D721Med (cell line): ENCODE measurements at regions not wholly inside any gene's neighbourhood (a gene's known extent, or its start where the extent isn't known, plus 50 kb on each side); places are given as distances from the start of the nearest gene placed in this dataset.

ENCODE experiments used
- DNase-seq: peaks from one replicate; pipeline ENCODE4 v3.0.0; 2011; ENCODE audit warnings: low spot score; ENCODE audit not compliant: insufficient read length
- FAIRE-seq: peaks from 2 replicates; lab custom pipeline; 2011; peaks lifted over from hg19 to GRCh38; lab: Jason Lieb, UNC
- TF ChIP-seq, protein P1 (sequence below): IDR thresholded peaks from 2 replicates; pipeline ENCODE4 v1.5.1; 2012; ENCODE audit warnings: mild to moderate bottlenecking, control low read depth; ENCODE audit not compliant: insufficient read depth; ENCODE audit errors: missing control alignments

DNA sequence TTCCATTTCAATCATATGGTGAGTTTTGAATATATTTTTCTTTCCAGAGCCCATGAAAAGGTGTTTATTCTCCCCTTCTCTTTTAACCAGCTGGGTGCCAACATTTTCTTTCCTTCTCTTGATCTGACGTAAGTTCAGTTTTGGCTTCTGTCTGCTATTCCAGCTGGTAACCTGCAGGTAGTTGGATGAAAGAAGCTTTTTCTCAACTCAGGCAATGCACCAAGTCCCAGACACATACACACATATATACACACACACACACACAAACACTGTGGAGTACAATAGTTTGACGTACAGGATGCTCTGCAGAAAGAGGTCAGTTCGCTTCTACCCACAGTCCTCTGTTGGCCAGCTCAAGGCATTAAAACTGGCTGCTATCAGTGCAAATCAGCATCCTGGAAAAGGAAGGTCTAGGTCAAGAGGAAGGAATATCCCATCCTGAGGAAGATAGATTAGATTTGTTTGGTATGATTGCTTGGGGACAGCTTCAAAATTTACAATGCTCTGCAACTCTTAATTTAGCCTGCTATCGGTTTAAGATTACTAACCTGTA lies 214.3 kb upstream of the SEMA6A start:
- DNase-seq (no peak), FAIRE-seq (no peak)
- TF ChIP-seq, protein P1, sequence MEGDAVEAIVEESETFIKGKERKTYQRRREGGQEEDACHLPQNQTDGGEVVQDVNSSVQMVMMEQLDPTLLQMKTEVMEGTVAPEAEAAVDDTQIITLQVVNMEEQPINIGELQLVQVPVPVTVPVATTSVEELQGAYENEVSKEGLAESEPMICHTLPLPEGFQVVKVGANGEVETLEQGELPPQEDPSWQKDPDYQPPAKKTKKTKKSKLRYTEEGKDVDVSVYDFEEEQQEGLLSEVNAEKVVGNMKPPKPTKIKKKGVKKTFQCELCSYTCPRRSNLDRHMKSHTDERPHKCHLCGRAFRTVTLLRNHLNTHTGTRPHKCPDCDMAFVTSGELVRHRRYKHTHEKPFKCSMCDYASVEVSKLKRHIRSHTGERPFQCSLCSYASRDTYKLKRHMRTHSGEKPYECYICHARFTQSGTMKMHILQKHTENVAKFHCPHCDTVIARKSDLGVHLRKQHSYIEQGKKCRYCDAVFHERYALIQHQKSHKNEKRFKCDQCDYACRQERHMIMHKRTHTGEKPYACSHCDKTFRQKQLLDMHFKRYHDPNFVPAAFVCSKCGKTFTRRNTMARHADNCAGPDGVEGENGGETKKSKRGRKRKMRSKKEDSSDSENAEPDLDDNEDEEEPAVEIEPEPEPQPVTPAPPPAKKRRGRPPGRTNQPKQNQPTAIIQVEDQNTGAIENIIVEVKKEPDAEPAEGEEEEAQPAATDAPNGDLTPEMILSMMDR, result no peak

DNA sequence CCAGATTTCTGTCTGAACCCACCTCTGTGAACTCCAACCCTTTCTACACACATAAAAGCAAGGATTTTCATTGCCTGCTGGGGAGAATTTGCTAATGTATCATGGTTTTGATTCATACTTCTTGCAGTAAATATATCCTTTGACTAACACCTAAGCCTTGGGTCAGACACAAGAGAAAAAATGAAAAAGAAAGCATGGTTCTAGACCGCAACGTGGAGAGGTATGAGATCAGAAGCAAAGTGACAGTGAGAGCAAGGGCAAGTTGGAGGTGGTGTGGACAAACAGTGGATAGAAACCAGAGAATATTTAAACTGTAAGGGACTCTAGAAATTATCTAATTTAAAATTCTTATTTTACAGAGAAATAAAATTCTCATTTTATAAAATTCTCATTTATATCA lies 212.9 kb upstream of the SEMA6A start:
- TF ChIP-seq, protein P1, result no peak
- no peak for FAIRE-seq
- no peak for DNase-seq

DNA sequence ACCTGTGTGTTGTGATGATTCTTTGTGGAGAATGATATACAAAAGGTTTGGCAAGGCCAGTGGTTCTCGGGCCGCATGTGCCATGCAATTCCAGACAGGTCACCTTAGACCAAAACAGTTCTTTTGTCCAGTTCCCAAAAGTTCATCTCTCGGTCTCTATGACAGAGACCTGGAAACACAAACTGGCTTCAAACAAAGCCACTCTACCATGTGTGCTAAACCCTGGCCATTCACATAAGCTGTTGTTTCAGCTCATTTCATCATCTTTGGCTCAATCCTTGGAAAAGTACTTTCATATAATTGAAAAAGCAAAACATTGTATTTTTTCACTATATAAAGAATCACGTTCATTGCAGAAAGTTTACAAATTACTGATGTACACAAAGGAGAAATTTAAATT lies 210.5 kb upstream of the SEMA6A start:
- FAIRE-seq, result no peak
- TF ChIP-seq, protein P1, result no peak
- DNase-seq, result no peak

DNA sequence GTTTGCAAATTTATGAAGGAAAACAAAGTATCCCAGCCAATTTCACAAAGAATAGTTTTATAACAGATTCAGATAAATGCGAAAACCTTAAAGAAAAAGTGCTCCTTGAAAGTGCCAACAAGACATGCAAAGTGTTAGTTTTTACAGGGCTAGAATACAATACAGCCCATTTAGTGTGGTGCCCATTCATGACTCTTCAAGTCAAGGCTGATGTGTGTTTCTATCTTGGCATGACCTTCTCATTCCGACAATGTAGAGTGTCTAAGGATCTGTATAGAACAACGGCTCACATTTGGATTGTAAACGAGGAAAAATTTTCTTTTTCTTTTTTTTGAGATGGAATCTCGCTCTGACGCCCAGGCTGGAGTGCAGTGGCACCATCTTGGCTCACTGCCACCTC lies 205.2 kb upstream of the SEMA6A start:
- DNase-seq (no peak), FAIRE-seq (no peak)
- TF ChIP-seq, protein P1, result no peak

DNA sequence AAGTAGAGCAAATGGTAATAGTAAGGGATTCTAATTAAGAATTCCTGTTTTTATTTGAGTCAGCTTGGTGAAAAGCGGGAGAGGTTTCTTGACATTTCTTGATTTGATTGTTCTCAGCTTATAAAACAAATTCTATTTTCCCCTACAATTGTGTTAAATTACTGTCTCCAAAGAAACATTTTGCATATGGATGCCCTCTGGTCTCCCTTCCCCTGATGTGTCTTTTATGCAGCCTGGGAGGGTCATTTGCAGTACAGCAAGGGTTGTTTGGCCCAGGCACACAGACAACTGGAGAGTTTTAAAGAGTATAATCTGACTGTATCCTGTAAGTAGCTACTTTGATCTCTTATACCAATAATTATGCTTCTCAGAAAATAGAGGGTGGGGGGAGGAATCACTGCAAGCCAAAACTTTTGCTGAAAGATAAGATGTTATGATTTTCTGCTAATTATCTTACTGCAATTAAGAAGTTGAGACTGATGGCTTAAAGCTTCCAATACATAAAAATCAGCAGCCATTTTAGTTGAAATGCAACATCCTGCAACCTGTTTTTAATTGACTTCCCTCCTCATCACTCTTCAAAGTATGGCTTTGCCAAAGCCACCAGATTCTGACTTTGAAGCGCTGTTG lies 204.1 kb upstream of the SEMA6A start:
- no peak for DNase-seq
- no peak for FAIRE-seq
- TF ChIP-seq, protein P1, result no peak

DNA sequence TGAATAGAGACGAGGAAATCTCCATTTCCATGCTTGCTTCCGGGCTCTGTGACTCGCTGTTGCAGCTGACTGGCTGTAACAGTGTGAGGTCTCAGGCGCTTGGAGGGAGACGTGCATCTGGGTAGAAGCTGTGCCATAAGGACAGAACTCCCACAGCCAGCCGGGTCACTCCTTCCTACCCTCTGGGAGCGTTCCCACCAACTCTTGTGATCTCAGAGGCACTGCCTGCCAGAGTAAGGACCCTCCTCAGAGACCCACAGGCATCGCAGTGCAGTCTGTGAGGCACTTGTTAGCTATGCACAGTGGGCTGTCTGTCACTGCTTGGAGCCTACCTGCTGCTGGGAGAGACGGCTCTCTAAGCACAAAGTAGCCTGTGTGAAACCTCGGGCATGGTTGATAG lies 203.4 kb upstream of the SEMA6A start:
- FAIRE-seq (no peak), DNase-seq (no peak)
- TF ChIP-seq, protein P1, result no peak

DNA sequence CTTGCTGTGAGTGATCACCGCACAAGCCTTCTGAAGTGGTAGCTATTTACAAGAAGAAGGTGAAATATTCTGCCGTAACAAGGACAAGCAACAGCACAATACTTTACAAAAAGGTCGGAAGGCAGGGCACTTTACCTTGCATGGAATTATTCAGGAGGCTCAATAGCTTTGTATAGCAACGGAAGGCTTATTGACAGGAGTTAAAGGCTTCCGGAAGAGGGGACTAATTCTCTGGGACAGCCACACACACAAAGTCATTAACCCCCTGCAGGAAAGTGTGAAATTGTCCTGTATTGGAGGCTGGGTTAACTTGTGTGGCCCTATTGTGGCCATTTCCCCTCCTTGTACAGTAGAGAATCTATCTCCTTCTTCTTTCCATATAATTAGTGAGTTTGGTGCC lies 199.3 kb upstream of the SEMA6A start:
- FAIRE-seq (no peak), DNase-seq (no peak)
- TF ChIP-seq, protein P1, result no peak
